ENCODE measurements at regions not wholly inside any gene's neighbourhood (a gene's known extent, or its start where the extent isn't known, plus 50 kb on each side); places are given as distances from the start of the nearest gene placed in this dataset.

- Histone ChIP-seq H3K36me3 (ENCODE audit: control insufficient read depth, insufficient read depth, low read length) (no peaks in the 10 kb centered on the region), H3K4me1 (no peaks in the 10 kb centered on the region)
- no peak for TF ChIP-seq CTCF (IDR thresholded peaks at IDR 0.05)
Observed at GRCh38 chr1:244284641-244285156, 167.0 kb downstream of the ADSS2 start.

GRCh38 chr1:244286341-244286740 is 165.4 kb downstream of the ADSS2 start:
- H3K27ac ChIP-seq, result no peak overlapping the region
- H3K79me2 ChIP-seq, result no peaks in the 10 kb centered on the region
- no peak for TF ChIP-seq CTCF (IDR thresholded peaks at IDR 0.05)
- H3K4me1 ChIP-seq, result no peaks in the 10 kb centered on the region
- H3K36me3 ChIP-seq (ENCODE audit: control insufficient read depth, insufficient read depth, low read length), result no peaks in the 10 kb centered on the region
- H3K4me2 ChIP-seq (ENCODE audit: low read length), result no peak overlapping the region
- no peaks in the 10 kb centered on the region for H3K27me3 ChIP-seq (ENCODE audit: control insufficient read depth, insufficient read depth, low read length)
- no peak overlapping the region for H2AFZ ChIP-seq
- no peak overlapping the region for H3K4me3 ChIP-seq (ENCODE audit: low read depth, low read length)
- H3K9me3 ChIP-seq (ENCODE audit: control insufficient read depth, low read length), result no peaks in the 10 kb centered on the region
- H3K9ac ChIP-seq, result no peak overlapping the region

More at GRCh38 chr1:244284641-244285156, 167.0 kb downstream of the ADSS2 start:
- Histone ChIP-seq H3K79me2 (no peaks in the 10 kb centered on the region), H3K4me3 (ENCODE audit: low read depth, low read length) (no peak overlapping the region), H3K27me3 (ENCODE audit: control insufficient read depth, insufficient read depth, low read length) (no peaks in the 10 kb centered on the region), H3K9me3 (ENCODE audit: control insufficient read depth, low read length) (no peaks in the 10 kb centered on the region), H3K4me2 (ENCODE audit: low read length) (no peak overlapping the region), H3K27ac (no peak overlapping the region), H3K9ac (no peak overlapping the region), H2AFZ (no peak overlapping the region)

GRCh38 chr1:244287726-244288125 is 164.0 kb downstream of the ADSS2 start:
- Histone ChIP-seq H2AFZ (no peak overlapping the region), H3K4me1 (no peaks in the 10 kb centered on the region), H3K27ac (no peak overlapping the region), H3K27me3 (ENCODE audit: control insufficient read depth, insufficient read depth, low read length) (no peaks in the 10 kb centered on the region), H3K36me3 (ENCODE audit: control insufficient read depth, insufficient read depth, low read length) (no peaks in the 10 kb centered on the region), H3K4me3 (ENCODE audit: low read depth, low read length) (no peak overlapping the region), H3K79me2 (no peaks in the 10 kb centered on the region), H3K4me2 (ENCODE audit: low read length) (no peak overlapping the region), H3K9me3 (ENCODE audit: control insufficient read depth, low read length) (no peaks in the 10 kb centered on the region), H3K9ac (no peak overlapping the region)
- no peak for TF ChIP-seq CTCF (IDR thresholded peaks at IDR 0.05)

GRCh38 chr1:244288663-244289062 is 163.0 kb downstream of the ADSS2 start:
- H3K9ac ChIP-seq, result no peak overlapping the region
- H3K27ac ChIP-seq, result no peak overlapping the region
- no peak overlapping the region for H2AFZ ChIP-seq
- H3K36me3 ChIP-seq (ENCODE audit: control insufficient read depth, insufficient read depth, low read length), result no peaks in the 10 kb centered on the region
- H3K27me3 ChIP-seq (ENCODE audit: control insufficient read depth, insufficient read depth, low read length), result no peaks in the 10 kb centered on the region
- no peak overlapping the region for H3K4me3 ChIP-seq (ENCODE audit: low read depth, low read length)
- no peaks in the 10 kb centered on the region for H3K79me2 ChIP-seq
- no peak for TF ChIP-seq CTCF (IDR thresholded peaks at IDR 0.05)
- H3K9me3 ChIP-seq (ENCODE audit: control insufficient read depth, low read length), result no peaks in the 10 kb centered on the region
- H3K4me2 ChIP-seq (ENCODE audit: low read length), result no peak overlapping the region
- H3K4me1 ChIP-seq, result no peaks in the 10 kb centered on the region

- no peak for TF ChIP-seq CTCF (IDR thresholded peaks at IDR 0.05)
- no peaks in the 10 kb centered on the region for H3K4me1 ChIP-seq
- no peaks in the 10 kb centered on the region for H3K27me3 ChIP-seq (ENCODE audit: control insufficient read depth, insufficient read depth, low read length)
- no peak overlapping the region for H3K4me3 ChIP-seq (ENCODE audit: low read depth, low read length)
- no peak overlapping the region for H3K4me2 ChIP-seq (ENCODE audit: low read length)
- no peak overlapping the region for H3K9ac ChIP-seq
- no peaks in the 10 kb centered on the region for H3K36me3 ChIP-seq (ENCODE audit: control insufficient read depth, insufficient read depth, low read length)
- H3K27ac ChIP-seq, result no peak overlapping the region
- H3K9me3 ChIP-seq (ENCODE audit: control insufficient read depth, low read length), result no peaks in the 10 kb centered on the region
- no peaks in the 10 kb centered on the region for H3K79me2 ChIP-seq
- H2AFZ ChIP-seq, result no peak overlapping the region
Observed at GRCh38 chr1:244289991-244290785, 161.5 kb downstream of the ADSS2 start.
